Naive thymus-derived CD4-positive, alpha-beta T cell (primary cell): ENCODE measurements at regions not wholly inside any gene's neighbourhood (a gene's known extent, or its start where the extent isn't known, plus 50 kb on each side); places are given as distances from the start of the nearest gene placed in this dataset.

Experiments
- ATAC-seq: fragments of 150-1000 bp; cut with Tn5 transposase; 2 replicates; pipeline ENCODE4 v1.10.0; 2021; ENCODE audit warnings: mild to moderate bottlenecking, moderate library complexity
- CTCF ChIA-PET: fragments of 350-600 bp; sonication (Branson Sonifier 250); formaldehyde crosslinking; loops from one replicate; lab custom pipeline; 2021; ENCODE audit warnings: antibody characterized with exemption; lab: Charles Lee
- POLR2A ChIA-PET: fragments of 350-600 bp; sonication (Branson Sonifier 250); formaldehyde crosslinking; loops from one replicate; lab custom pipeline; 2021; ENCODE audit warnings: antibody characterized with exemption, inconsistent platforms; lab: Charles Lee
- DNase-seq, 9 donors: peaks; one replicate each; pipeline versions ENCODE4 v3.0.0 to v3.0.0-alpha.2; 2020 to 2022; ENCODE audit warnings: mixed read lengths in 1 of 9
- H3K27ac ChIP-seq: one replicate; pipeline ENCODE4 v1.7.0; 2013; ENCODE audit warnings: mild to moderate bottlenecking, low read depth, low read length, moderate library complexity
- H3K27me3 ChIP-seq, 2 donors: one replicate each; pipeline ENCODE4 v1.7.0; 2013; ENCODE audit warnings: low read length in 2 of 2, mild to moderate bottlenecking in 2 of 2, moderate library complexity in 2 of 2; ENCODE audit not compliant: control insufficient read depth in 2 of 2, insufficient read depth in 2 of 2
- H3K36me3 ChIP-seq, 3 experiments: 1 replicate in 2 of 3; 2 replicates in 1 of 3; pipeline ENCODE4 v1.7.0; 2013; ENCODE audit warnings: low read length in 3 of 3, mild to moderate bottlenecking in 3 of 3, moderate library complexity in 1 of 3; ENCODE audit not compliant: insufficient read depth in 3 of 3, control insufficient read depth in 2 of 3
- H3K4me1 ChIP-seq, 2 donors: one replicate each; pipeline ENCODE4 v1.7.0; 2013; ENCODE audit warnings: low read length in 2 of 2, mild to moderate bottlenecking in 2 of 2, moderate library complexity in 1 of 2; ENCODE audit not compliant: control insufficient read depth in 2 of 2, insufficient read depth in 2 of 2
- H3K4me3 ChIP-seq: 2 replicates; pipeline ENCODE4 v1.7.0; 2013; ENCODE audit warnings: mild to moderate bottlenecking, low read length
- H3K9me3 ChIP-seq, 3 experiments: 1 replicate in 2 of 3; 2 replicates in 1 of 3; pipeline ENCODE4 v1.7.0; 2013; ENCODE audit warnings: low read length in 3 of 3; ENCODE audit not compliant: control insufficient read depth in 2 of 3
- H3K27ac Mint-ChIP-seq, 9 donors: one replicate each; pipeline ENCODE4 v1.8.0; 2020 to 2022; ENCODE audit warnings: mixed read lengths in 9 of 9, mild to moderate bottlenecking in 8 of 9, moderate library complexity in 5 of 9, inconsistent platforms in 2 of 9
- H3K27me3 Mint-ChIP-seq, 5 donors: one replicate each; pipeline ENCODE4 v1.8.0; 2021 to 2022; ENCODE audit warnings: mixed read lengths in 5 of 5, mild to moderate bottlenecking in 1 of 5
- H3K36me3 Mint-ChIP-seq, 5 donors: one replicate each; pipeline ENCODE4 v1.8.0; 2020 to 2022; ENCODE audit warnings: mixed read lengths in 5 of 5, mild to moderate bottlenecking in 3 of 5, inconsistent platforms in 1 of 5
- H3K4me1 Mint-ChIP-seq, 7 donors: one replicate each; pipeline ENCODE4 v1.8.0; 2020 to 2022; ENCODE audit warnings: mixed read lengths in 7 of 7, mild to moderate bottlenecking in 3 of 7, inconsistent platforms in 1 of 7
- H3K4me3 Mint-ChIP-seq, 10 donors: one replicate each; pipeline ENCODE4 v1.8.0; 2020 to 2022; ENCODE audit warnings: mild to moderate bottlenecking in 10 of 10, mixed read lengths in 10 of 10, moderate library complexity in 6 of 10, inconsistent platforms in 2 of 10
- H3K9me3 Mint-ChIP-seq, 11 donors: one replicate each; pipeline ENCODE4 v1.8.0; 2020 to 2022; ENCODE audit warnings: mixed read lengths in 11 of 11, mild to moderate bottlenecking in 4 of 11, inconsistent platforms in 1 of 11, moderate library complexity in 1 of 11
- intact Hi-C, 2 donors: fragments of 100-400 bp; cut with micrococcal nuclease; formaldehyde crosslinking; loops; one replicate each; pipeline ENCODE4 v1.15.1; 2023

GRCh38 chr1:103854279-103854678, 104.6 kb downstream of the AMY1C start:
- ChIA-PET CTCF (no interaction called here), POLR2A (no interaction called here)
- ATAC-seq (no peak), DNase-seq (no peak)
- Histone ChIP-seq H3K4me1 (no peaks in the 10 kb centered on the region), H3K4me3 (no peak overlapping the region), H3K9me3 (no peaks in the 10 kb centered on the region), H3K27ac (no peak overlapping the region), H3K27me3 (no peaks in the 10 kb centered on the region), H3K36me3 (no peaks in the 10 kb centered on the region)
- no peak overlapping the region for H3K27ac Mint-ChIP-seq
- intact Hi-C loops, result no loop called here
- no peaks in the 10 kb centered on the region for H3K27me3 Mint-ChIP-seq
- peaks cover 0 to 2% (median 0%) of the 10 kb centered on the region in 7 donors for H3K4me1 Mint-ChIP-seq
- H3K36me3 Mint-ChIP-seq, result no peaks in the 10 kb centered on the region
- H3K4me3 Mint-ChIP-seq, result no peak overlapping the region
- peaks cover 5 to 24% (median 12%) of the 10 kb centered on the region in 11 donors for H3K9me3 Mint-ChIP-seq

DNA sequence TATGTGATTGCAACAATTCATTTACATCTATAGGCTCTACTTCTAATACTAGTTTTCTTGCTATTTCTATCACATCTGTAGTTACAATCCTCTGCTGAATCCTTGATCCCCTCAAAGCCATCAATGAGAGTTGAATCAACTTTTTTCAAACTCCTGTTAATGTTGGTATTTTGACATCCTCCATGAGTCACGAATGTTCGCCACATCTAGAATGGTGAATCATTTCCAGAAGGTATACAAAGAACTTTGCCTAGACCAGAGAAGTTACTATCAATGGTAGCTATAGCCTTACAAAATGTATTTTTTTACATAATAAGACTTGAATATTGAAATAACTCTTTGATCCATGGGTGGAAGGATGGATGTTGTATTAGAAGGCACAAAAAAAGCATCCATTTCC, 110.0 kb downstream of the AMY1C start:
- H3K9me3 Mint-ChIP-seq, result peaks cover 0 to 19% (median 6%) of the 10 kb centered on the region in 11 donors
- no peak overlapping the region for H3K4me3 ChIP-seq
- H3K27ac Mint-ChIP-seq, result no peak overlapping the region
- H3K9me3 ChIP-seq, result no peaks in the 10 kb centered on the region
- no peak overlapping the region for H3K27ac ChIP-seq
- no peaks in the 10 kb centered on the region for H3K36me3 Mint-ChIP-seq
- no peaks in the 10 kb centered on the region for H3K4me1 ChIP-seq
- ATAC-seq (no peak), DNase-seq (no peak)
- H3K36me3 ChIP-seq, result no peaks in the 10 kb centered on the region
- no peaks in the 10 kb centered on the region for H3K27me3 ChIP-seq
- H3K4me3 Mint-ChIP-seq, result no peak overlapping the region
- H3K27me3 Mint-ChIP-seq, result no peaks in the 10 kb centered on the region
- POLR2A ChIA-PET, result no interaction called here
- H3K4me1 Mint-ChIP-seq, result no peaks in the 10 kb centered on the region
- intact Hi-C loops, result no loop called here
- CTCF ChIA-PET, result no interaction called here

DNA sequence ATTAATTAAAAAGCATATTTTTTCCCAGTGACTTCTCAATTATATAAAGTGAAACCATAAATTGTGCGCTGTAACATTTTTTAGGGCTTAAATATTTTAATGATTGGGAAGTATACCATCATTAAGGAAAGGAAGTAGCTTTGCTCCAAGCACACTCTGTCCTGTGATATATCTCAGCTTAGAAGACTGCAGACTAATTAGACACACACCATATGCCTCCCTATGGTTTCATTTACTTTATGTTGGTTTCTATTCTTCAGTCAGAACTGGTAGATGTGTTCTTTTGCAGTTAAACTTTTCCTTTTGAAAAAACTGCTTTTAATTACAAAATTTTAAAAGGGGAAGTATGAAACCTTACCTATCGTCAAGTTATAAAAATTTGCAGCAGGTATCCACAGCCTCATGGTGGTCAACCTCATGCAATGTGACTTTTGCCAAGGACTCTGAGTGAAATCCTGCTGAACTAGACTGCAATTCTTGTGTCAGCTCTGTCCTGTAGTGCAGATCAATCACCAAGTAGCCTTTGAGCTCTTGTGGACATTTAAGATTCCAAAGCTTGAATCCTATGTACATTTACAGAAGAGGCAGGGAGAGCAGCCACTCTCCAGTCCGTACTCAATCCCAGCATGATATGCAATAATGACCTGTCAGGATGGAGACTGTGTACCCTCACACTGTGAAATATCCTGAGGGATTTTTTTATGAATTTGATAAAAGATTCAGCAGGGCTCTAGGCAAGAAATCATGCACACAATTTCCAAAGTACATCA, 149.1 kb downstream of the AMY1C start:
- ChIA-PET CTCF (no interaction called here), POLR2A (no interaction called here)
- Mint-ChIP-seq H3K27me3 (no peaks in the 10 kb centered on the region), H3K4me1 (no peaks in the 10 kb centered on the region), H3K4me3 (no peak overlapping the region), H3K27ac (no peak overlapping the region), H3K9me3 (peaks cover 0 to 23% (median 8%) of the 10 kb centered on the region in 11 donors), H3K36me3 (no peaks in the 10 kb centered on the region)
- Histone ChIP-seq H3K4me1 (no peaks in the 10 kb centered on the region), H3K27me3 (no peaks in the 10 kb centered on the region), H3K4me3 (no peak overlapping the region), H3K27ac (no peak overlapping the region), H3K36me3 (no peaks in the 10 kb centered on the region), H3K9me3 (no peaks in the 10 kb centered on the region)
- DNase-seq (no peak), ATAC-seq (no peak)
- intact Hi-C loops, result no loop called here

- CTCF ChIA-PET, result no interaction called here
- ATAC-seq (no peak), DNase-seq (no peak)
- no peak overlapping the region for H3K27ac Mint-ChIP-seq
- Histone ChIP-seq H3K4me3 (no peak overlapping the region), H3K27me3 (no peaks in the 10 kb centered on the region), H3K36me3 (no peaks in the 10 kb centered on the region), H3K27ac (no peak overlapping the region), H3K4me1 (no peaks in the 10 kb centered on the region), H3K9me3 (no peaks in the 10 kb centered on the region)
- no peaks in the 10 kb centered on the region for H3K27me3 Mint-ChIP-seq
- no peaks in the 10 kb centered on the region for H3K4me1 Mint-ChIP-seq
- POLR2A ChIA-PET, result no interaction called here
- no peak overlapping the region for H3K4me3 Mint-ChIP-seq
- intact Hi-C loops, result no loop called here
- H3K9me3 Mint-ChIP-seq, result peaks cover 0 to 28% (median 8%) of the 10 kb centered on the region in 11 donors
- H3K36me3 Mint-ChIP-seq, result no peaks in the 10 kb centered on the region
Measured at GRCh38 chr1:103900005-103900404, 150.3 kb downstream of the AMY1C start.

- POLR2A ChIA-PET, result no interaction called here
- CTCF ChIA-PET, result no interaction called here
- H3K9me3 ChIP-seq, result no peaks in the 10 kb centered on the region
- DNase-seq (no peak), ATAC-seq (no peak)
- Mint-ChIP-seq H3K27me3 (no peaks in the 10 kb centered on the region), H3K36me3 (no peaks in the 10 kb centered on the region), H3K4me1 (no peaks in the 10 kb centered on the region), H3K4me3 (no peak overlapping the region), H3K27ac (no peak overlapping the region), H3K9me3 (peaks cover 0 to 28% (median 8%) of the 10 kb centered on the region in 11 donors)
- intact Hi-C loops, result no loop called here
- no peaks in the 10 kb centered on the region for H3K36me3 ChIP-seq
- no peaks in the 10 kb centered on the region for H3K4me1 ChIP-seq
- no peak overlapping the region for H3K27ac ChIP-seq
- no peak overlapping the region for H3K4me3 ChIP-seq
- no peaks in the 10 kb centered on the region for H3K27me3 ChIP-seq
Measured at GRCh38 chr1:103901072-103901471, 151.4 kb downstream of the AMY1C start.

DNA sequence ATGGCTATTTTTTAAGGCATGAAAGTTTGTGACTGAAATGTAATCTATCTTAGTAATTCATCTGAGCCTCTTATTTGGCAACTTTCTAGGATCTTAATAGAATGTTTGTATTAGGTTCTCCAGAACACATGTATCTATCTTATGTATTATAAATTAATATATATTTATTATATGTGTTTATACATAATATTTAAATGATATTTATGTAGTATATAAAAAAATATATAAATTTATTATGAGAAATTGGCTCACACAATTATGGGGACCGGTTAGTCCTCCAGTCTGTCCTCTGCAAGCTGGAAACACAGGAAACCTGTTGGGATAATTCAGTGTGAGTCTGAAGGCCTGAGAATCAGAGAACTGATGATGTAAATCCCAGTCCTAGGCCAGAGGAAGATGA, 155.7 kb downstream of the AMY1C start:
- Mint-ChIP-seq H3K4me3 (no peak overlapping the region), H3K36me3 (no peaks in the 10 kb centered on the region), H3K9me3 (peaks cover 0 to 26% (median 8%) of the 10 kb centered on the region in 11 donors), H3K27ac (no peak overlapping the region), H3K4me1 (no peaks in the 10 kb centered on the region), H3K27me3 (no peaks in the 10 kb centered on the region)
- no peaks in the 10 kb centered on the region for H3K4me1 ChIP-seq
- H3K27ac ChIP-seq, result no peak overlapping the region
- intact Hi-C loops, result no loop called here
- no peak for DNase-seq
- POLR2A ChIA-PET, result no interaction called here
- H3K9me3 ChIP-seq, result no peaks in the 10 kb centered on the region
- no peak overlapping the region for H3K4me3 ChIP-seq
- no peaks in the 10 kb centered on the region for H3K36me3 ChIP-seq
- no peak for ATAC-seq
- H3K27me3 ChIP-seq, result no peaks in the 10 kb centered on the region
- CTCF ChIA-PET, result no interaction called here

- Histone ChIP-seq H3K27ac (no peak overlapping the region), H3K9me3 (no peaks in the 10 kb centered on the region), H3K36me3 (no peaks in the 10 kb centered on the region), H3K4me1 (no peaks in the 10 kb centered on the region), H3K4me3 (no peak overlapping the region), H3K27me3 (no peaks in the 10 kb centered on the region)
- H3K9me3 Mint-ChIP-seq, result peaks cover 0 to 14% (median 3%) of the 10 kb centered on the region in 11 donors
- H3K27me3 Mint-ChIP-seq, result no peaks in the 10 kb centered on the region
- no peaks in the 10 kb centered on the region for H3K4me1 Mint-ChIP-seq
- ATAC-seq (no peak), DNase-seq (no peak)
- H3K36me3 Mint-ChIP-seq, result no peaks in the 10 kb centered on the region
- no peak overlapping the region for H3K4me3 Mint-ChIP-seq
- intact Hi-C loops, result no loop called here
- no peak overlapping the region for H3K27ac Mint-ChIP-seq
- ChIA-PET POLR2A (no interaction called here), CTCF (no interaction called here)
Measured at GRCh38 chr1:103911450-103911849, 161.8 kb downstream of the AMY1C start.
